ENCODE measurements at regions not wholly inside any gene's neighbourhood (a gene's known extent, or its start where the extent isn't known, plus 50 kb on each side); places are given as distances from the start of the nearest gene placed in this dataset.

DNA sequence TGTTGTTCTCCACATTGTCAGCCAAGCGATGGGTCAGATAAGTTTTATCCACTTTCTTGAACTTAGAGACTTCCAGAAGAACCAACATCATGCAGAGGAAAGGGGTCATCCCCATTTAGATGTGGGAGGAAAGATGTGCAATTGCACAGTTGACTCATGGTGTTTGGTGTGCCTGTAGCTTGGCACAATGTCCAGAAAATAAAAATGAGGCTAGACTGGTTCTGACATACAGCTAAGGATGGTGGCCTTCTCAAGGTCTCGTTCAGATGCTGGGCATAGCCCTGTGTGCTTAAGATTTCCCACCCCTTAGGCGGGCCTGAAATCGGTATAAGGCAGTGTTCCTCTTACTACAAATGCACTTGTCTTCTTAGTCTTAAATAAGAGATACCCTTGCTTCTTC, 101.1 kb downstream of the PCDH7 start:
- no TSS peak for BruUV-seq (replicated peaks)
- H3K4me3 Mint-ChIP-seq (ENCODE audit: unreplicated experiment) = no peak overlapping the region
- H3K27me3 Mint-ChIP-seq (ENCODE audit: insufficient read depth, unreplicated experiment) = no peaks in the 10 kb centered on the region
- TF ChIP-seq, protein P1, sequence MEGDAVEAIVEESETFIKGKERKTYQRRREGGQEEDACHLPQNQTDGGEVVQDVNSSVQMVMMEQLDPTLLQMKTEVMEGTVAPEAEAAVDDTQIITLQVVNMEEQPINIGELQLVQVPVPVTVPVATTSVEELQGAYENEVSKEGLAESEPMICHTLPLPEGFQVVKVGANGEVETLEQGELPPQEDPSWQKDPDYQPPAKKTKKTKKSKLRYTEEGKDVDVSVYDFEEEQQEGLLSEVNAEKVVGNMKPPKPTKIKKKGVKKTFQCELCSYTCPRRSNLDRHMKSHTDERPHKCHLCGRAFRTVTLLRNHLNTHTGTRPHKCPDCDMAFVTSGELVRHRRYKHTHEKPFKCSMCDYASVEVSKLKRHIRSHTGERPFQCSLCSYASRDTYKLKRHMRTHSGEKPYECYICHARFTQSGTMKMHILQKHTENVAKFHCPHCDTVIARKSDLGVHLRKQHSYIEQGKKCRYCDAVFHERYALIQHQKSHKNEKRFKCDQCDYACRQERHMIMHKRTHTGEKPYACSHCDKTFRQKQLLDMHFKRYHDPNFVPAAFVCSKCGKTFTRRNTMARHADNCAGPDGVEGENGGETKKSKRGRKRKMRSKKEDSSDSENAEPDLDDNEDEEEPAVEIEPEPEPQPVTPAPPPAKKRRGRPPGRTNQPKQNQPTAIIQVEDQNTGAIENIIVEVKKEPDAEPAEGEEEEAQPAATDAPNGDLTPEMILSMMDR (IDR thresholded peaks at IDR 0.05; ENCODE audit: unreplicated experiment) = no peak
- no peak overlapping the region for H3K27ac Mint-ChIP-seq (ENCODE audit: low read depth, unreplicated experiment)
- H3K4me1 Mint-ChIP-seq (ENCODE audit: insufficient read depth, unreplicated experiment) = no peaks in the 10 kb centered on the region
- no peaks in the 10 kb centered on the region for H3K36me3 Mint-ChIP-seq (ENCODE audit: insufficient read depth, unreplicated experiment)
- ChIA-PET CTCF (no interaction called here), POLR2A (no interaction called here)
- H3K9me3 Mint-ChIP-seq (ENCODE audit: unreplicated experiment) = no peaks in the 10 kb centered on the region
- intact Hi-C loops (cut with micrococcal nuclease) = no loop called here
- DNase-seq (ENCODE audit: unreplicated experiment) = no peak

DNA sequence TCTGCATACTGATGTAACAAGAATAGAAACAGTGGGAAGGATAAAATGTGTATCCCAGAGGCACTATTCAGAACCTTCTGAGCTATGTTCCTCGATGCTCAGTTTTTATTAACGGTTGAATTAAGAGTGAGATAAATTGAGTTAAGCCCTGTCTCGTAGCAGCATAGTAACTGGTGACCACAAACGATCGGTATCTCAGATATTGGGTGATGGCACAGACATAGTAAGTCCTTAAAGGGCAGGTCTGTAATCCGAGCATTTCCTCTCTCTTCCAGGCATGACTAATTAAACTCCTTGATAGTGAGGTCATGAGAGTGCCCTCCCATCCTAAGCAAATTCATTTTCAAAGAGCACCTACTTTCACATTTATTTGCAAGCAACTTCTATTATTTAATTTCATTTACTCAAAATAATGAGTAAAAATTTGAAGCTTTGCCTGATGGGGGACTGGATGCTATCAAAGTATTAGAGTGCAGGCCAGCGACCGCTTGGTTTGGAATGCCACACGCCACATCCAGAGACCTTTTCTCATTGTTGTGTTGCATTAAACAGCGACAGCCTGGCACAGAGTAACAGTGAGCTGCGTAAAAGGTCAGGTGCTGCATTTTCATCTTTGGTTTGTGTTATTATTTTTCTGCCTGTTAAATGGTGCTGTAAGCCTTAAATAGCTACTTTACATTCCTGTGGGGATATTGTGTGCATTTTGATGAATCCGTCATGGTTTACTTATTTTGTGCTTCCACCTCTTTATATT, 101.9 kb downstream of the PCDH7 start:
- no peaks in the 10 kb centered on the region for H3K9me3 Mint-ChIP-seq (ENCODE audit: unreplicated experiment)
- ChIA-PET POLR2A (interaction anchor here (0.6 to 0.7 kb wide), 2 partner anchors 8 to 60 kb away, joined by 3 read pairs; no protein-coding TSS in a partner anchor), CTCF (interaction anchor here (0.9 kb wide), 1 partner anchor 75 kb away, joined by 3 read pairs; no protein-coding TSS in a partner anchor)
- intact Hi-C loops (cut with micrococcal nuclease) = no loop called here
- H3K27me3 Mint-ChIP-seq (ENCODE audit: insufficient read depth, unreplicated experiment) = no peaks in the 10 kb centered on the region
- no peaks in the 10 kb centered on the region for H3K4me1 Mint-ChIP-seq (ENCODE audit: insufficient read depth, unreplicated experiment)
- H3K36me3 Mint-ChIP-seq (ENCODE audit: insufficient read depth, unreplicated experiment) = no peaks in the 10 kb centered on the region
- H3K4me3 Mint-ChIP-seq (ENCODE audit: unreplicated experiment) = no peak overlapping the region
- no peak overlapping the region for H3K27ac Mint-ChIP-seq (ENCODE audit: low read depth, unreplicated experiment)
- peak; percentile 23 for DNase-seq (ENCODE audit: unreplicated experiment)
- TF ChIP-seq, protein P1 (IDR thresholded peaks at IDR 0.05; ENCODE audit: unreplicated experiment) = no peak
- no TSS peak for BruUV-seq (replicated peaks)

DNA sequence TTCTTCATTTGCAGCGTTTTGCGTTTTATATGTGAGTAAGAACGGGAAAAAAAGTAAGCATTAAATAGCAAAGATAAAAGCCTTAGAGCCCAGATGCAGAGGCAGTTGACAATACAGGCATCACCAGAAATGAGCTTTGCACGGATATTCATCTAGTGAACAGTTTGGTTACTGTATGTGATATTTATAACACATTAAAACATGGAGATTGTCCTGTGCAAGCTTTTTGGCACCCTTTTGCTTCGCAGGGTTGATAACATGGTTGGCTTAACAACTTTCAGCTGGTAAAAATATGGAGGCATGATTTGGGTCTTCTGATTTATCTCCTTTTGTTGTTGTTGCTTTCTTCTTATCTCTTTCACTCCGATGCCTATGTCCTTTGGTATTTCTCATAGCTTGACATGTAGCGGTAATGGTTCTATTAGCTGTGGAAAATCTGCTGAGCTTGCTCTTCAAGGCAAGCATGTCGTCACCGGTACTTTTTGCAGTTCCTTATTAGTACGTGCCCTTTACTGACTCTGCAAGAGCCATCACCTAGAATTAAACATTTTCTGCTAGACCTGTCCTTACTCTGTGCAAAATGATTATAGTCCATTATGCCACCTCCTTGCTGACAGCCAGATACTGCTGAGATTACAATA, 102.9 kb downstream of the PCDH7 start:
- Mint-ChIP-seq H3K36me3 (ENCODE audit: insufficient read depth, unreplicated experiment) (no peaks in the 10 kb centered on the region), H3K9me3 (ENCODE audit: unreplicated experiment) (no peaks in the 10 kb centered on the region), H3K4me1 (ENCODE audit: insufficient read depth, unreplicated experiment) (no peaks in the 10 kb centered on the region), H3K4me3 (ENCODE audit: unreplicated experiment) (no peak overlapping the region), H3K27me3 (ENCODE audit: insufficient read depth, unreplicated experiment) (no peaks in the 10 kb centered on the region), H3K27ac (ENCODE audit: low read depth, unreplicated experiment) (no peak overlapping the region)
- ChIA-PET CTCF (interaction anchor here (0.9 kb wide), 1 partner anchor 76 kb away, joined by 3 read pairs; no protein-coding TSS in a partner anchor), POLR2A (interaction anchor here (0.7 kb wide), 1 partner anchor 9 kb away, joined by 3 read pairs; no protein-coding TSS in a partner anchor)
- no TSS peak for BruUV-seq (replicated peaks)
- intact Hi-C loops (cut with micrococcal nuclease) = no loop called here
- DNase-seq (ENCODE audit: unreplicated experiment) = no peak
- TF ChIP-seq, protein P1 (IDR thresholded peaks at IDR 0.05; ENCODE audit: unreplicated experiment) = no peak

DNA sequence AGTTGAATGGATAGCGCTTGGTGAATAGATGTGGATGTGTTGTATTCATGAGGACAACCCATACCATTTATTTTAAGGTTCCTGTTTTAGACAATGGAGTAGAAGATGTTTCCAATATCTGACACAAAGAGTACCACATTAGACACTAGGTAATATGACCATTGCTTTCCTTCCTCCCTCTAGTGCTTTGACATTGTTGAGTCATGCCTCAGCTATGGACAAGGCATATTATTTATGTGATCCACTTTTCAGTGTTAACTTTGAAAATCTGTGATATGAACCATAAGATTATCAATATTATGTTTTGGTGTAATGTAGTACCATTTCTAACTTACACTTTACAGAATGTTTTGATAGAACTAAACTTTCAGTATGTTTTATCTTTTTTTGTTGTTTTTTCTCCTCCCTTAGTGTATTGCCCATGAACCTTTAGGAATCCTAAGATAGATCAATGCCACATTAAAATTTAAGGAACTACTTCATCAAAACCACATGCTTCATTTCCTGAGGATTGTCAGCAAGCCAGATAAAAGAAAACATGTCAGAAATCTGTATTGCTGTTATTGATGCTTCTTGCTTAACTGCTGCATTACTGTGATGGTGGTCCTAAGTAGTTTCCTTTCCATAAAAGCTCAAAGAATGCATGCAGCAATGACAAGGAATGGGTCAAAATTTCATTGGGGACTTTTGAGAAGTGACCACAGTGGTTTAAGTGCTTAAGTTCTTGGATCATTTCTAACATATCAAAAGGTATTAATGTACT, 105.0 kb downstream of the PCDH7 start:
- TF ChIP-seq, protein P1 (IDR thresholded peaks at IDR 0.05; ENCODE audit: unreplicated experiment) = no peak
- H3K27me3 Mint-ChIP-seq (ENCODE audit: insufficient read depth, unreplicated experiment) = no peaks in the 10 kb centered on the region
- ChIA-PET POLR2A (no interaction called here), CTCF (interaction anchor here (1.7 kb wide), 1 partner anchor 11 kb away, joined by 7 read pairs; no protein-coding TSS in a partner anchor)
- no peaks in the 10 kb centered on the region for H3K9me3 Mint-ChIP-seq (ENCODE audit: unreplicated experiment)
- no TSS peak for BruUV-seq (replicated peaks)
- no peaks in the 10 kb centered on the region for H3K36me3 Mint-ChIP-seq (ENCODE audit: insufficient read depth, unreplicated experiment)
- no peak overlapping the region for H3K27ac Mint-ChIP-seq (ENCODE audit: low read depth, unreplicated experiment)
- H3K4me1 Mint-ChIP-seq (ENCODE audit: insufficient read depth, unreplicated experiment) = no peaks in the 10 kb centered on the region
- DNase-seq (ENCODE audit: unreplicated experiment) = no peak
- intact Hi-C loops (cut with micrococcal nuclease) = no loop called here
- H3K4me3 Mint-ChIP-seq (ENCODE audit: unreplicated experiment) = no peak overlapping the region

Measured in MCF 10A (cell line).